ENCODE measurements at regions not wholly inside any gene's neighbourhood (a gene's known extent, or its start where the extent isn't known, plus 50 kb on each side); places are given as distances from the start of the nearest gene placed in this dataset.

DNA sequence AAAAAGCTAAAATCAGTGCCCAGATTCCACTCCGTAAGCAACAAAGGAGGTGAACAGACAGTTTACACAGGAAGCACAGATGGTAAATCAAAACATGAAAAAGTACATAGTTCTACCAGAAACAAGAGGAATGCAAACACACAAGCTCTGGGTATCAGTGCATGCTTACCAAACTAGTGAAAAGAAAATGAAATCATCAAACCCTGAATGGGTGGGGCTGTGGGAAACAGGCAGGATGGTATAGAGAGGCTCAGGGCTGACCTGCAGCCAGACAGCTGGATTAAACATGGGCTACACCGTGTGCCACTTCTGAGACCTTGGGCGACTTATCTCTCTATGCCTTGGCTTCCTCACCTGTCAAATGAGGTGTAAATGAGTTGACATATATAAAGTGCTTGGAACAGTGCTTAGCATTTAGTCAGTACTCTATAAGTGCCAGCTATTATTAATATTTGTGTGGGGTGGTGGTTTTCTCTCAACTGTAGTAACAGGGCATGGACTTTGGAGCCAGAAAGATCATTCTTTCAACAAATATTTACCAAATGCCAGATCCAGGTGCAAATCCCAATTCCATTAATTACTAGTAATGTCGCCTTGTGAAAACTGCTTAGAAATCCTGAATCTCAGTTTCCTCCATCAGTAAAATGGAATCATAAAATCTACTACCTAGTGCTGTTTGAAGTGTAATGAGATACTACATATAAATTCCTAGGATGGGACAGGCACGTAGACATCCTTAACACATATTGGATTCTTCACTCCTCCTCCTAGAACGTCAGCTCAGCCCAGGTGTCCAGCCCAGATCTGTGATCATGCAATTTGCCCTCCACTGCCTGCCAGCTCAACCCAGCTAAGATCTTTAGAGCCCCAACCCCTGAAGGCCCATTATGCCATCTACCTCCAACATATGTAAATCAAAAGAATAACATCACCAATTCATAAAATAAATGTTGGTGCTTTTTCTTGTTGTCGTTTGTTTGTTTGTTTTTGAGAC lies 55.5 kb upstream of the SMAD3 start:
- Mint-ChIP-seq H3K27me3 (ENCODE audit: low read depth, poor library complexity) (peaks cover 16% of the 10 kb centered on the region), H3K4me1 (peaks cover 38% of the 10 kb centered on the region), H3K9me3 (no peaks in the 10 kb centered on the region), H3K36me3 (ENCODE audit: low read depth) (no peaks in the 10 kb centered on the region), H3K4me3 (no peak overlapping the region), H3K27ac (no peak overlapping the region)
- TF ChIP-seq, protein P1, sequence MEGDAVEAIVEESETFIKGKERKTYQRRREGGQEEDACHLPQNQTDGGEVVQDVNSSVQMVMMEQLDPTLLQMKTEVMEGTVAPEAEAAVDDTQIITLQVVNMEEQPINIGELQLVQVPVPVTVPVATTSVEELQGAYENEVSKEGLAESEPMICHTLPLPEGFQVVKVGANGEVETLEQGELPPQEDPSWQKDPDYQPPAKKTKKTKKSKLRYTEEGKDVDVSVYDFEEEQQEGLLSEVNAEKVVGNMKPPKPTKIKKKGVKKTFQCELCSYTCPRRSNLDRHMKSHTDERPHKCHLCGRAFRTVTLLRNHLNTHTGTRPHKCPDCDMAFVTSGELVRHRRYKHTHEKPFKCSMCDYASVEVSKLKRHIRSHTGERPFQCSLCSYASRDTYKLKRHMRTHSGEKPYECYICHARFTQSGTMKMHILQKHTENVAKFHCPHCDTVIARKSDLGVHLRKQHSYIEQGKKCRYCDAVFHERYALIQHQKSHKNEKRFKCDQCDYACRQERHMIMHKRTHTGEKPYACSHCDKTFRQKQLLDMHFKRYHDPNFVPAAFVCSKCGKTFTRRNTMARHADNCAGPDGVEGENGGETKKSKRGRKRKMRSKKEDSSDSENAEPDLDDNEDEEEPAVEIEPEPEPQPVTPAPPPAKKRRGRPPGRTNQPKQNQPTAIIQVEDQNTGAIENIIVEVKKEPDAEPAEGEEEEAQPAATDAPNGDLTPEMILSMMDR (IDR thresholded peaks at IDR 0.05): no peak
- no peak for DNase-seq

DNA sequence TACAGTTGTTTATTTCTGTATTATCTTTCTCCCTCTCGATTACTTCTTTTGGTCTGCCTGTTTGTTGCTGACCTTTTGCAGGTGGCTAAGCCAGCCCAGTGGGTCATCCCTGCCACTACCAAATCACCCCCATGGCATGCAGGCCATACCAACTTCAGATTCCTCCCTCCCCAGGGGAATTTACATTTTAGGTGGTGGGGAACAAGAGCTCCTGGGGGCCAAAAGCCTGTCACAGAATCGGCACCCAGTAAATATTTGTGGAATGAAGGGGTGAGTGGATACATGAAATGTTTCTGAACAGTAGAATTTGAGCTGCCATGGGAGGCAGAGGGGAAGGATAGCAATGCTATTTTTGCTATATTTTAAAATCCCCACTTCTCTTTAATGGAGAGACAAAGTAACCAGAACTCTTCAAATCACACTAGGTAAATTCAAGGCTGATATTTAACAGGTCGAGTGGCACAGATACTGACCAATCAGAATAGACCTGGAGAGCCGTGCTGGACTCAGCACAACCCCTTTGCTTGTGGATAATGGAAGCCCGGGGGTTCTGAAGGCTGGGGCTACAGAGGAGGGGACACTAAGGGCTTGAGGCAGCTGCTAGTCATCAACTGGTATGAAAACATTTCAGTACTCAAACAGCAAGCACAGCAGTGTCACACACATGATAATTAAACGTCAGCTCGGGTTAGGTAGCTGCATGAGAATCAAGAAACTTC lies 54.3 kb upstream of the SMAD3 start:
- DNase-seq: no peak
- no peaks in the 10 kb centered on the region for H3K36me3 Mint-ChIP-seq (ENCODE audit: low read depth)
- no peaks in the 10 kb centered on the region for H3K9me3 Mint-ChIP-seq
- H3K27ac Mint-ChIP-seq: peak overlapping the region; percentile 39
- H3K4me3 Mint-ChIP-seq: no peak overlapping the region
- TF ChIP-seq, protein P1 (IDR thresholded peaks at IDR 0.05): no peak
- H3K4me1 Mint-ChIP-seq: peaks cover 38% of the 10 kb centered on the region
- peaks cover 18% of the 10 kb centered on the region for H3K27me3 Mint-ChIP-seq (ENCODE audit: low read depth, poor library complexity)

DNA sequence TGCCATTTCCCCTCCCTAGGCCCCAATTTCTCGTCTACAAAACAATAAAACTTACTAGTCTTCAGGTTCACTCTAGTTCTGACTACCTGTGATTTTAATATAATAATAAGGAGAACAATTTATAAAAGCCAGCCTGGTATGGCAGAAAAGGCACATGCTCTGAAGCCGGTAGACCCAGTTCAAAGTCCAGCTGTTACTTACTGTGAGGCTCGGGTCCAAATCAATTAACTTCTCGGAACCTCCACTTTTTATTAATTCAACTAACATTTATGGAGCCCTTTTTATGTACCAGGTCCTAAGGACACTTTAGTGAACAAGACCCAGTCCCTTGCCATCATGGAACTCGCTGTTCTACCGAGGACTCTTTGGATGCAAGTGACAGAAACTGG lies 53.8 kb upstream of the SMAD3 start:
- Mint-ChIP-seq H3K4me1 (peaks cover 38% of the 10 kb centered on the region), H3K36me3 (ENCODE audit: low read depth) (no peaks in the 10 kb centered on the region), H3K27ac (no peak overlapping the region), H3K4me3 (no peak overlapping the region), H3K9me3 (no peaks in the 10 kb centered on the region), H3K27me3 (ENCODE audit: low read depth, poor library complexity) (peaks cover 12% of the 10 kb centered on the region)
- TF ChIP-seq, protein P1 (IDR thresholded peaks at IDR 0.05): no peak
- DNase-seq: no peak

DNA sequence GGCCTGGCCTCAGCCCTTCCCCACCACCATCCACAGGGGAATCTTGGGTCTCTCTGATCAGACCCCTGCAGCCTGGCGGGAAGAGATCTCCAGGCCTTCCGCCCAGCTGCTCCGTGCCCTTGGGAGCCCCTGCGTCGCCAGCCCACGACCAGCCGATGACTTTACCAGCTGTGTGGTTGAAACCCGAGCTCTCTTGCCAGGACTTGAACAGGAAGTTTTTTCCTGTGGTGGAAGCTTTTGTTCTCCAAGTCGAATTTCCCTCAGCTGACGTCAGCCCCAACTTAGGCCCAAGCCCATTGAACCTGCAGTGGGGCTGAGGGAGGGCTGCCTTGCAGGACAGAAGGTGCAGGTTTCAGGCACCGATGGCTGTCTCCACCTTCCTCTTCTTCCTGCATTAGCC lies 51.7 kb upstream of the SMAD3 start:
- Mint-ChIP-seq H3K36me3 (ENCODE audit: low read depth) (no peaks in the 10 kb centered on the region), H3K4me3 (no peak overlapping the region), H3K9me3 (no peaks in the 10 kb centered on the region), H3K27me3 (ENCODE audit: low read depth, poor library complexity) (peaks cover 7% of the 10 kb centered on the region), H3K27ac (peak overlapping the region; percentile 80), H3K4me1 (peaks cover 44% of the 10 kb centered on the region)
- TF ChIP-seq, protein P1 (IDR thresholded peaks at IDR 0.05): no peak
- DNase-seq: peak; percentile 38

Data from nephron progenitor cell (in vitro differentiated cells).